Liver (tissue), 3 donors: ENCODE measurements at regions not wholly inside any gene's neighbourhood (a gene's known extent, or its start where the extent isn't known, plus 50 kb on each side); places are given as distances from the start of the nearest gene placed in this dataset.

Experiments used
- CTCF ChIP-seq: fragments of 150-350 bp; IDR thresholded peaks from 2 replicates; pipeline ENCODE4 v1.5.1; 2017; ENCODE audit warnings: improper control_type of control experiment, low read depth, low read length; ENCODE audit not compliant: missing input control
- GABPA ChIP-seq, 2 donors: IDR thresholded peaks in 1 of 2; conservative IDR thresholded peaks in 1 of 2; 2 replicates each; pipeline ENCODE4 v1.6.1; 2016; ENCODE audit warnings: antibody characterized with exemption in 2 of 2, mild to moderate bottlenecking in 1 of 2, moderate library complexity in 1 of 2
- RAD21 ChIP-seq, 2 donors: IDR thresholded peaks; 2 replicates each; pipeline ENCODE4 v1.6.1; 2016; ENCODE audit warnings: antibody characterized with exemption in 2 of 2, mild to moderate bottlenecking in 2 of 2
- REST ChIP-seq: IDR thresholded peaks from 2 replicates; pipeline ENCODE4 v1.6.1; 2016; ENCODE audit warnings: antibody characterized with exemption, mild to moderate bottlenecking
- TAF1 ChIP-seq: conservative IDR thresholded peaks from 2 replicates; pipeline ENCODE4 v1.6.1; 2016; ENCODE audit warnings: antibody characterized with exemption, mild to moderate bottlenecking
- YY1 ChIP-seq: IDR thresholded peaks from 2 replicates; pipeline ENCODE4 v1.6.1; 2016; ENCODE audit warnings: antibody characterized with exemption, mild to moderate bottlenecking
- TF ChIP-seq, protein P1 (sequence below): IDR thresholded peaks from 2 replicates; pipeline ENCODE4 v1.6.1; 2016; ENCODE audit warnings: antibody characterized with exemption
- donor health status: healthy.
- donor health status: healthy.

- TF ChIP-seq, protein P1, sequence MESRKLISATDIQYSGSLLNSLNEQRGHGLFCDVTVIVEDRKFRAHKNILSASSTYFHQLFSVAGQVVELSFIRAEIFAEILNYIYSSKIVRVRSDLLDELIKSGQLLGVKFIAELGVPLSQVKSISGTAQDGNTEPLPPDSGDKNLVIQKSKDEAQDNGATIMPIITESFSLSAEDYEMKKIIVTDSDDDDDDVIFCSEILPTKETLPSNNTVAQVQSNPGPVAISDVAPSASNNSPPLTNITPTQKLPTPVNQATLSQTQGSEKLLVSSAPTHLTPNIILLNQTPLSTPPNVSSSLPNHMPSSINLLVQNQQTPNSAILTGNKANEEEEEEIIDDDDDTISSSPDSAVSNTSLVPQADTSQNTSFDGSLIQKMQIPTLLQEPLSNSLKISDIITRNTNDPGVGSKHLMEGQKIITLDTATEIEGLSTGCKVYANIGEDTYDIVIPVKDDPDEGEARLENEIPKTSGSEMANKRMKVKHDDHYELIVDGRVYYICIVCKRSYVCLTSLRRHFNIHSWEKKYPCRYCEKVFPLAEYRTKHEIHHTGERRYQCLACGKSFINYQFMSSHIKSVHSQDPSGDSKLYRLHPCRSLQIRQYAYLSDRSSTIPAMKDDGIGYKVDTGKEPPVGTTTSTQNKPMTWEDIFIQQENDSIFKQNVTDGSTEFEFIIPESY = no peak
- TF ChIP-seq YY1 = no peak
- no peak for TF ChIP-seq GABPA (IDR thresholded peaks at IDR 0.05 in 1 of 2, conservative IDR thresholded peaks at IDR 0.05 in 1 of 2)
- TF ChIP-seq CTCF = no peak
- TF ChIP-seq TAF1 = no peak
- no peak for TF ChIP-seq REST
- TF ChIP-seq RAD21 (IDR thresholded peaks at IDR 0.05) = no peak
Measured at GRCh38 chr3:5580826-5581225, 393.3 kb downstream of the EDEM1 start.
